GM12878 (cell line): ENCODE measurements at regions not wholly inside any gene's neighbourhood (a gene's known extent, or its start where the extent isn't known, plus 50 kb on each side); places are given as distances from the start of the nearest gene placed in this dataset.

ENCODE experiments used
- ATAC-seq: fragments of 200-7000 bp; cut with Tn5 transposase; 3 replicates; pipeline ENCODE4 v1.9.1; 2020; ENCODE audit warnings: mild to moderate bottlenecking, moderate library complexity
- BruUV-seq: library from RNA; stranded (reverse); fragments of 400-500 nt; replicated peaks from 2 replicates; lab custom pipeline; 2021; lab: Mats Ljungman, UMichigan
- CTCF ChIA-PET: fragments of 300-600 bp; sonication (Branson Sonifier 250); formaldehyde crosslinking; extraction: SDS; loops from one replicate; lab custom pipeline; 2021; ENCODE audit warnings: inconsistent platforms; lab: Yijun Ruan, JAX
- POLR2A ChIA-PET: fragments of 350-600 bp; formaldehyde crosslinking; extraction: SDS; loops from one replicate; lab custom pipeline; 2021; ENCODE audit warnings: inconsistent platforms; lab: Charles Lee
- RAD21 ChIA-PET: fragments of 300-600 bp; sonication (Branson Sonifier 250); formaldehyde crosslinking; loops from one replicate; lab custom pipeline; 2023; ENCODE audit warnings: antibody characterized with exemption; ENCODE audit not compliant: unreplicated experiment; lab: Charles Lee
- SMC1A ChIA-PET: fragments of 300-600 bp; sonication (Branson Sonifier 250); formaldehyde crosslinking; loops from one replicate; lab custom pipeline; 2023; ENCODE audit not compliant: unreplicated experiment, uncharacterized antibody; lab: Charles Lee
- DNase-seq: peaks from one replicate; pipeline ENCODE4 v3.0.0-alpha.2; 2011; ENCODE audit warnings: low read depth, low spot score
- FAIRE-seq: peaks from 3 replicates; lab custom pipeline; 2011; peaks lifted over from hg19 to GRCh38; lab: Jason Lieb, UNC
- H2AFZ ChIP-seq: 2 replicates; pipeline ENCODE4 v1.6.0; 2011; ENCODE audit warnings: low read depth, low read length, control low read depth; ENCODE audit not compliant: control insufficient read depth
- H3K27ac ChIP-seq: 2 replicates; pipeline ENCODE4 v1.5.1; 2011; ENCODE audit warnings: control low read depth; ENCODE audit not compliant: control insufficient read depth, insufficient read depth
- H3K27me3 ChIP-seq, 2 experiments: replicated peaks in 1 of 2; 2 replicates each; pipeline versions ENCODE4 v1.6.0 to v1.6.1; 2011; ENCODE audit warnings: low read length in 1 of 2; ENCODE audit not compliant: control insufficient read depth in 2 of 2, insufficient read depth in 2 of 2
- H3K36me3 ChIP-seq, 2 experiments: 2 replicates each; pipeline ENCODE4 v1.5.1; 2011; ENCODE audit warnings: low read length in 1 of 2; ENCODE audit not compliant: control insufficient read depth in 2 of 2, insufficient read depth in 2 of 2
- H3K4me1 ChIP-seq: 2 replicates; pipeline ENCODE4 v1.6.1; 2011; ENCODE audit warnings: mild to moderate bottlenecking, low read length, moderate library complexity, mixed read lengths; ENCODE audit not compliant: control insufficient read depth, insufficient read depth
- H3K4me2 ChIP-seq: 2 replicates; pipeline ENCODE4 v1.6.0; 2011; ENCODE audit warnings: control low read depth; ENCODE audit not compliant: control insufficient read depth, insufficient read depth
- H3K4me3 ChIP-seq: fragments of 200-600 bp; sonication (generic); 2 replicates; pipeline ENCODE4 v1.5.1; 2016
- H3K79me2 ChIP-seq: 2 replicates; pipeline ENCODE4 v1.6.0; 2011; ENCODE audit warnings: low read length; ENCODE audit not compliant: control insufficient read depth, insufficient read depth
- H3K9ac ChIP-seq: 2 replicates; pipeline ENCODE4 v1.8.0; 2011; ENCODE audit warnings: low read length, control low read depth, mixed read lengths; ENCODE audit not compliant: control insufficient read depth, insufficient read depth
- H3K9me3 ChIP-seq: replicated peaks from 3 replicates; pipeline ENCODE4 v1.5.1; 2011; ENCODE audit warnings: mild to moderate bottlenecking, low read length; ENCODE audit not compliant: control insufficient read depth, insufficient read depth
- H4K20me1 ChIP-seq: 2 replicates; pipeline ENCODE4 v1.6.0; 2011; ENCODE audit not compliant: control insufficient read depth, insufficient read depth
- BRCA1 ChIP-seq: IDR thresholded peaks from 2 replicates; pipeline ENCODE4 v1.6.1; 2011; ENCODE audit warnings: low read depth, low read length, improper control_type of control experiment
- CTCF ChIP-seq, 3 experiments: IDR thresholded peaks in 2 of 3; conservative IDR thresholded peaks in 1 of 3; 2 replicates each; pipeline ENCODE4 v1.5.1; 2011; ENCODE audit warnings: low read depth in 3 of 3, low read length in 3 of 3, mild to moderate bottlenecking in 3 of 3, control low read depth in 2 of 3, moderate library complexity in 2 of 3, inconsistent platforms in 1 of 3, mixed read lengths in 1 of 3; ENCODE audit not compliant: control insufficient read depth in 2 of 3, insufficient read depth in 1 of 3; ENCODE audit errors: extremely low read depth in 1 of 3
- DPF2 ChIP-seq: fragments of 450-650 bp; IDR thresholded peaks from 2 replicates; pipeline ENCODE4 v1.6.1; 2017; ENCODE audit warnings: mild to moderate bottlenecking
- MTA2 ChIP-seq: fragments of 450-650 bp; IDR thresholded peaks from 2 replicates; pipeline ENCODE4 v1.6.1; 2016; ENCODE audit warnings: low read depth, mild to moderate bottlenecking, moderate library complexity
- MYC ChIP-seq: IDR thresholded peaks from 2 replicates; pipeline ENCODE4 v1.6.1; 2011; ENCODE audit warnings: mild to moderate bottlenecking, low read length, moderate library complexity, inconsistent platforms; ENCODE audit not compliant: insufficient read depth, insufficient replicate concordance, insufficient read length, severe bottlenecking
- NR2F1 ChIP-seq: fragments of 450-650 bp; conservative IDR thresholded peaks from 2 replicates; pipeline ENCODE4 v1.6.1; 2017; ENCODE audit warnings: mild to moderate bottlenecking
- RAD51 ChIP-seq: fragments of 450-650 bp; IDR thresholded peaks from 2 replicates; pipeline ENCODE4 v1.6.1; 2016; ENCODE audit warnings: moderate library complexity, mild to moderate bottlenecking, inconsistent platforms
- RCOR1 ChIP-seq: conservative IDR thresholded peaks from 2 replicates; pipeline ENCODE4 v1.6.1; 2012; ENCODE audit warnings: low read depth, low read length, improper control_type of control experiment
- RELB ChIP-seq: fragments of 450-650 bp; IDR thresholded peaks from 2 replicates; pipeline ENCODE4 v1.6.1; 2017; ENCODE audit warnings: low read depth, mild to moderate bottlenecking, moderate library complexity
- SKIL ChIP-seq: fragments of 450-650 bp; IDR thresholded peaks from 2 replicates; pipeline ENCODE4 v1.6.1; 2017; ENCODE audit warnings: mild to moderate bottlenecking, low read depth, inconsistent platforms; ENCODE audit not compliant: poor library complexity, severe bottlenecking
- SMAD1 ChIP-seq: fragments of 450-650 bp; IDR thresholded peaks from 2 replicates; pipeline ENCODE4 v1.6.1; 2018; ENCODE audit warnings: mild to moderate bottlenecking, low read depth; ENCODE audit not compliant: partially characterized antibody
- SPI1 ChIP-seq: IDR thresholded peaks from 2 replicates; pipeline ENCODE4 v1.6.1; 2011; ENCODE audit warnings: low read depth, mild to moderate bottlenecking, low read length, moderate library complexity, borderline replicate concordance; ENCODE audit not compliant: insufficient read depth
- SUPT20H ChIP-seq: IDR thresholded peaks from 2 replicates; pipeline ENCODE4 v1.6.1; 2011; ENCODE audit warnings: low read depth, mild to moderate bottlenecking, low read length, moderate library complexity, borderline replicate concordance; ENCODE audit not compliant: control insufficient read depth
- USF2 ChIP-seq: IDR thresholded peaks from 2 replicates; pipeline ENCODE4 v1.6.1; 2011; ENCODE audit warnings: low read depth, low read length, improper control_type of control experiment, borderline replicate concordance
- WGBS: methylation state at CpG from one replicate; pipeline ENCODE4 v1.1.6; 2016; ENCODE audit warnings: low lambda C conversion rate; ENCODE audit not compliant: insufficient replicate concordance, insufficient coverage; ENCODE audit errors: missing lambda C conversion rate; 5-methylcytosine and 5-hydroxymethylcytosine counted together
- in situ Hi-C: fragments of 300-500 bp; cut with MboI; formaldehyde crosslinking; loops from 9 replicates; pipeline ENCODE4 v1.14.3; 2018; ENCODE audit warnings: mixed read lengths
- intact Hi-C: fragments of 100-400 bp; cut with micrococcal nuclease; formaldehyde crosslinking; loops from one replicate; pipeline ENCODE4 v1.14.2; 2022; ENCODE audit not compliant: unreplicated experiment
- TF ChIP-seq, protein P1 (sequence below): fragments of 450-650 bp; IDR thresholded peaks from 2 replicates; pipeline ENCODE4 v1.6.1; 2017; ENCODE audit warnings: mild to moderate bottlenecking

DNA sequence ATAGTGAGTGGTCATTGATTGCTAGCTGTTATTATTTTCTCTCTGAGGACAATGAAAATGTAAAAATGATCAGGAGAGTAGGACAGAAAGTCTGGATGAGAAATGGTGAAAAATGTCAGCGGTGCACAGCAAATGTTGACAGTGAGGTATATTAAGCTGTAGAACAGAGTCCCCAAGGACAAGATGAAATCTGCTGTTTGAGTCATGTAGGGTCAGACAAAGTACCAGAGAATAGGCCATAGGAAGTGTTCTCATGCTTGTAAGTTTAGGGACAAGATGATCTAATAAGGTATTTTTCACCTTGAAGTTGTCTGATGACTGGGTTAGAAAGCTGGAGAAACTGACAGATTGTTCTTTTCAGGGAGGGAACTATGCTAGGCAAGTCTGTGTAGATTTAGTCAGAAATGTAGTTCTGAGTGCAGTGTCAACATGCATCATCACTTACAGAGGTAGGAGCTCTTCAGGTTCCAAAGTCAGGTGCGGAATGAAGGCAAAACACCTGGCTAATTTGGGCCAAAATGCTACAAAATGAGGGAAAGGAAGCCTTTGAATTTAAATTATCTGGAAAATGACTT, 369.3 kb downstream of the DLEU7 start:
- H3K9ac ChIP-seq, result no peak overlapping the region
- no peaks in the 10 kb centered on the region for H3K36me3 ChIP-seq
- ChIA-PET POLR2A (interaction anchor here (0.6 kb wide), 1 partner anchor 599 kb away, joined by 4 read pairs; no protein-coding TSS in a partner anchor), CTCF (interaction anchor here (1.3 kb wide), 1 partner anchor 327 kb away, joined by 4 read pairs; no protein-coding TSS in a partner anchor), SMC1A (interaction anchor here (0.8 to 1.3 kb wide), 3 partner anchors 15 to 39 kb away, joined by 3 read pairs; no protein-coding TSS in a partner anchor), RAD21 (no interaction called here)
- no peaks in the 10 kb centered on the region for H3K79me2 ChIP-seq
- 35% methylated on average over 2 of the region's 2 CpGs for WGBS
- no peak overlapping the region for H3K4me2 ChIP-seq
- intact Hi-C loops (no loop called here), in situ Hi-C loops (no loop called here)
- H3K27me3 ChIP-seq, result no peaks in the 10 kb centered on the region; a peak in 1 of 4 replicates
- H3K27ac ChIP-seq, result no peak overlapping the region
- H3K4me1 ChIP-seq, result no peaks in the 10 kb centered on the region
- no peaks in the 10 kb centered on the region for H4K20me1 ChIP-seq
- no peak overlapping the region for H2AFZ ChIP-seq
- ATAC-seq (no peak), FAIRE-seq (no peak), DNase-seq (no peak)
- no peak overlapping the region for H3K4me3 ChIP-seq
- no TSS peak for BruUV-seq
- no peaks in the 10 kb centered on the region for H3K9me3 ChIP-seq
- TF ChIP-seq SMAD1, result no peak
- TF ChIP-seq DPF2, result no peak
- no peak for TF ChIP-seq RCOR1
- TF ChIP-seq MTA2, result no peak
- TF ChIP-seq SUPT20H, result no peak
- TF ChIP-seq RELB, result no peak
- TF ChIP-seq SPI1, result no peak
- TF ChIP-seq SKIL, result no peak
- TF ChIP-seq BRCA1, result no peak
- no peak for TF ChIP-seq NR2F1
- TF ChIP-seq, protein P1, sequence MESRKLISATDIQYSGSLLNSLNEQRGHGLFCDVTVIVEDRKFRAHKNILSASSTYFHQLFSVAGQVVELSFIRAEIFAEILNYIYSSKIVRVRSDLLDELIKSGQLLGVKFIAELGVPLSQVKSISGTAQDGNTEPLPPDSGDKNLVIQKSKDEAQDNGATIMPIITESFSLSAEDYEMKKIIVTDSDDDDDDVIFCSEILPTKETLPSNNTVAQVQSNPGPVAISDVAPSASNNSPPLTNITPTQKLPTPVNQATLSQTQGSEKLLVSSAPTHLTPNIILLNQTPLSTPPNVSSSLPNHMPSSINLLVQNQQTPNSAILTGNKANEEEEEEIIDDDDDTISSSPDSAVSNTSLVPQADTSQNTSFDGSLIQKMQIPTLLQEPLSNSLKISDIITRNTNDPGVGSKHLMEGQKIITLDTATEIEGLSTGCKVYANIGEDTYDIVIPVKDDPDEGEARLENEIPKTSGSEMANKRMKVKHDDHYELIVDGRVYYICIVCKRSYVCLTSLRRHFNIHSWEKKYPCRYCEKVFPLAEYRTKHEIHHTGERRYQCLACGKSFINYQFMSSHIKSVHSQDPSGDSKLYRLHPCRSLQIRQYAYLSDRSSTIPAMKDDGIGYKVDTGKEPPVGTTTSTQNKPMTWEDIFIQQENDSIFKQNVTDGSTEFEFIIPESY, result no peak
- TF ChIP-seq CTCF (IDR thresholded peaks at IDR 0.05 in 2 of 3, conservative IDR thresholded peaks at IDR 0.05 in 1 of 3; ENCODE audit: control insufficient read depth in 2 of 3, extremely low read depth in 1 of 3, insufficient read depth in 1 of 3, low read depth in 3 of 3, low read length in 3 of 3), result no peak
- no peak for TF ChIP-seq USF2
- TF ChIP-seq RAD51, result no peak
- no peak for TF ChIP-seq MYC
